Activated naive CD8-positive, alpha-beta T cell treated with anti-CD3 and anti-CD28 coated beads, Interleukin-2, amount 50 U/mL, for 24 hours (primary cell): ENCODE measurements at regions not wholly inside any gene's neighbourhood (a gene's known extent, or its start where the extent isn't known, plus 50 kb on each side); places are given as distances from the start of the nearest gene placed in this dataset.

Experiments
- ATAC-seq: fragments of 150-1000 bp; cut with Tn5 transposase; one replicate; pipeline ENCODE4 v1.10.0; 2021
- DNase-seq: peaks from one replicate; pipeline ENCODE4 v3.0.0; 2021
- H3K27ac Mint-ChIP-seq: one replicate; pipeline ENCODE4 v1.8.0; 2021; ENCODE audit warnings: mild to moderate bottlenecking, mixed read lengths
- H3K27me3 Mint-ChIP-seq: one replicate; pipeline ENCODE4 v1.8.0; 2021; ENCODE audit warnings: mixed read lengths
- H3K36me3 Mint-ChIP-seq: one replicate; pipeline ENCODE4 v1.8.0; 2021; ENCODE audit warnings: low read depth, mixed read lengths
- H3K4me1 Mint-ChIP-seq: one replicate; pipeline ENCODE4 v1.8.0; 2021; ENCODE audit warnings: mixed read lengths
- H3K4me3 Mint-ChIP-seq: one replicate; pipeline ENCODE4 v1.8.0; 2021; ENCODE audit warnings: mild to moderate bottlenecking, moderate library complexity, mixed read lengths
- H3K9me3 Mint-ChIP-seq: one replicate; pipeline ENCODE4 v1.8.0; 2021; ENCODE audit warnings: mixed read lengths

GRCh38 chr10:47237316-47238260 is 62.4 kb upstream of the GDF10 start:
- no peak for ATAC-seq
- no peak for DNase-seq
- Mint-ChIP-seq H3K4me3 (no peak overlapping the region), H3K9me3 (peaks cover 4% of the 10 kb centered on the region), H3K27ac (no peak overlapping the region), H3K4me1 (peaks cover 6% of the 10 kb centered on the region), H3K27me3 (no peaks in the 10 kb centered on the region), H3K36me3 (no peaks in the 10 kb centered on the region)

GRCh38 chr10:47238331-47239095 is 61.5 kb upstream of the GDF10 start:
- H3K27me3 Mint-ChIP-seq: no peaks in the 10 kb centered on the region
- no peak for ATAC-seq
- H3K4me3 Mint-ChIP-seq: no peak overlapping the region
- no peak overlapping the region for H3K27ac Mint-ChIP-seq
- DNase-seq: no peak
- peaks cover 4% of the 10 kb centered on the region for H3K9me3 Mint-ChIP-seq
- no peaks in the 10 kb centered on the region for H3K36me3 Mint-ChIP-seq
- H3K4me1 Mint-ChIP-seq: peaks cover 9% of the 10 kb centered on the region

GRCh38 chr10:47239211-47239610 is 60.8 kb upstream of the GDF10 start:
- H3K36me3 Mint-ChIP-seq: no peaks in the 10 kb centered on the region
- H3K4me3 Mint-ChIP-seq: no peak overlapping the region
- H3K9me3 Mint-ChIP-seq: peaks cover 4% of the 10 kb centered on the region
- ATAC-seq (no peak), DNase-seq (no peak)
- no peaks in the 10 kb centered on the region for H3K27me3 Mint-ChIP-seq
- H3K27ac Mint-ChIP-seq: no peak overlapping the region
- peaks cover 9% of the 10 kb centered on the region for H3K4me1 Mint-ChIP-seq

- no peak overlapping the region for H3K27ac Mint-ChIP-seq
- H3K36me3 Mint-ChIP-seq: no peaks in the 10 kb centered on the region
- no peak overlapping the region for H3K4me3 Mint-ChIP-seq
- no peak for DNase-seq
- no peaks in the 10 kb centered on the region for H3K27me3 Mint-ChIP-seq
- no peak for ATAC-seq
- peaks cover 9% of the 10 kb centered on the region for H3K4me1 Mint-ChIP-seq
- peaks cover 4% of the 10 kb centered on the region for H3K9me3 Mint-ChIP-seq
Observed at GRCh38 chr10:47240173-47240572, 59.8 kb upstream of the GDF10 start.

GRCh38 chr10:47241256-47241655 is 58.7 kb upstream of the GDF10 start:
- ATAC-seq (no peak), DNase-seq (no peak)
- H3K9me3 Mint-ChIP-seq: peaks cover 1% of the 10 kb centered on the region
- no peaks in the 10 kb centered on the region for H3K27me3 Mint-ChIP-seq
- peaks cover 9% of the 10 kb centered on the region for H3K4me1 Mint-ChIP-seq
- H3K4me3 Mint-ChIP-seq: no peak overlapping the region
- no peak overlapping the region for H3K27ac Mint-ChIP-seq
- H3K36me3 Mint-ChIP-seq: no peaks in the 10 kb centered on the region

GRCh38 chr10:47241946-47242867 is 57.8 kb upstream of the GDF10 start:
- no peaks in the 10 kb centered on the region for H3K9me3 Mint-ChIP-seq
- H3K27ac Mint-ChIP-seq: no peak overlapping the region
- peak; percentile 20 for ATAC-seq
- no peak overlapping the region for H3K4me3 Mint-ChIP-seq
- no peaks in the 10 kb centered on the region for H3K27me3 Mint-ChIP-seq
- H3K36me3 Mint-ChIP-seq: no peaks in the 10 kb centered on the region
- H3K4me1 Mint-ChIP-seq: peaks cover 9% of the 10 kb centered on the region
- DNase-seq: no peak

GRCh38 chr10:47243356-47243755 is 56.6 kb upstream of the GDF10 start:
- Mint-ChIP-seq H3K27ac (no peak overlapping the region), H3K9me3 (no peaks in the 10 kb centered on the region), H3K4me1 (peaks cover 9% of the 10 kb centered on the region), H3K4me3 (no peak overlapping the region), H3K27me3 (no peaks in the 10 kb centered on the region), H3K36me3 (no peaks in the 10 kb centered on the region)
- no peak for ATAC-seq
- no peak for DNase-seq

- no peak overlapping the region for H3K4me3 Mint-ChIP-seq
- DNase-seq (no peak), ATAC-seq (no peak)
- H3K27ac Mint-ChIP-seq: no peak overlapping the region
- H3K4me1 Mint-ChIP-seq: peaks cover 9% of the 10 kb centered on the region
- no peaks in the 10 kb centered on the region for H3K27me3 Mint-ChIP-seq
- no peaks in the 10 kb centered on the region for H3K9me3 Mint-ChIP-seq
- H3K36me3 Mint-ChIP-seq: no peaks in the 10 kb centered on the region
Observed at GRCh38 chr10:47243791-47244190, 56.2 kb upstream of the GDF10 start.

- peaks cover 6% of the 10 kb centered on the region for H3K4me1 Mint-ChIP-seq
- DNase-seq: no peak
- no peaks in the 10 kb centered on the region for H3K9me3 Mint-ChIP-seq
- H3K36me3 Mint-ChIP-seq: no peaks in the 10 kb centered on the region
- H3K27ac Mint-ChIP-seq: no peak overlapping the region
- no peak overlapping the region for H3K4me3 Mint-ChIP-seq
- ATAC-seq: no peak
- no peaks in the 10 kb centered on the region for H3K27me3 Mint-ChIP-seq
Observed at GRCh38 chr10:47244560-47245500, 55.2 kb upstream of the GDF10 start.

GRCh38 chr10:47245731-47246350 is 54.2 kb upstream of the GDF10 start:
- no peak overlapping the region for H3K27ac Mint-ChIP-seq
- no peaks in the 10 kb centered on the region for H3K27me3 Mint-ChIP-seq
- DNase-seq (no peak), ATAC-seq (no peak)
- H3K36me3 Mint-ChIP-seq: no peaks in the 10 kb centered on the region
- H3K4me1 Mint-ChIP-seq: peaks cover 6% of the 10 kb centered on the region
- H3K9me3 Mint-ChIP-seq: no peaks in the 10 kb centered on the region
- H3K4me3 Mint-ChIP-seq: no peak overlapping the region

GRCh38 chr10:47246406-47247147 is 53.4 kb upstream of the GDF10 start:
- H3K4me3 Mint-ChIP-seq: no peak overlapping the region
- H3K36me3 Mint-ChIP-seq: no peaks in the 10 kb centered on the region
- H3K9me3 Mint-ChIP-seq: no peaks in the 10 kb centered on the region
- DNase-seq (no peak), ATAC-seq (no peak)
- no peak overlapping the region for H3K27ac Mint-ChIP-seq
- no peaks in the 10 kb centered on the region for H3K27me3 Mint-ChIP-seq
- peaks cover 6% of the 10 kb centered on the region for H3K4me1 Mint-ChIP-seq

- Mint-ChIP-seq H3K27me3 (no peaks in the 10 kb centered on the region), H3K36me3 (no peaks in the 10 kb centered on the region), H3K27ac (no peak overlapping the region), H3K9me3 (no peaks in the 10 kb centered on the region), H3K4me3 (no peak overlapping the region), H3K4me1 (peaks cover 5% of the 10 kb centered on the region)
- DNase-seq (no peak), ATAC-seq (no peak)
Observed at GRCh38 chr10:47247148-47248059, 52.6 kb upstream of the GDF10 start.
